HG02884 (cell line): ENCODE measurements at regions not wholly inside any gene's neighbourhood (a gene's known extent, or its start where the extent isn't known, plus 50 kb on each side); places are given as distances from the start of the nearest gene placed in this dataset.
"Not testable (repeated sequence)": the region's sequence is repeated elsewhere in the genome, so short reads cannot be mapped to it uniquely, and the experiment has no call there.

Experiments
- ATAC-seq: cut with Tn5 transposase; IDR thresholded peaks from one replicate; pipeline ENCODE4 v1.9.1; 2021; ENCODE audit warnings: mild to moderate bottlenecking, moderate library complexity; ENCODE audit not compliant: unreplicated experiment

- no peak for ATAC-seq
Measured at GRCh38 chr5:2165203-2165602, 282.5 kb upstream of the IRX4 start.

- ATAC-seq, result no peak
Measured at GRCh38 chr5:2164586-2164985, 281.9 kb upstream of the IRX4 start.

GRCh38 chr5:2163940-2164490 lies 281.3 kb upstream of the IRX4 start:
- ATAC-seq, result no peak

DNA sequence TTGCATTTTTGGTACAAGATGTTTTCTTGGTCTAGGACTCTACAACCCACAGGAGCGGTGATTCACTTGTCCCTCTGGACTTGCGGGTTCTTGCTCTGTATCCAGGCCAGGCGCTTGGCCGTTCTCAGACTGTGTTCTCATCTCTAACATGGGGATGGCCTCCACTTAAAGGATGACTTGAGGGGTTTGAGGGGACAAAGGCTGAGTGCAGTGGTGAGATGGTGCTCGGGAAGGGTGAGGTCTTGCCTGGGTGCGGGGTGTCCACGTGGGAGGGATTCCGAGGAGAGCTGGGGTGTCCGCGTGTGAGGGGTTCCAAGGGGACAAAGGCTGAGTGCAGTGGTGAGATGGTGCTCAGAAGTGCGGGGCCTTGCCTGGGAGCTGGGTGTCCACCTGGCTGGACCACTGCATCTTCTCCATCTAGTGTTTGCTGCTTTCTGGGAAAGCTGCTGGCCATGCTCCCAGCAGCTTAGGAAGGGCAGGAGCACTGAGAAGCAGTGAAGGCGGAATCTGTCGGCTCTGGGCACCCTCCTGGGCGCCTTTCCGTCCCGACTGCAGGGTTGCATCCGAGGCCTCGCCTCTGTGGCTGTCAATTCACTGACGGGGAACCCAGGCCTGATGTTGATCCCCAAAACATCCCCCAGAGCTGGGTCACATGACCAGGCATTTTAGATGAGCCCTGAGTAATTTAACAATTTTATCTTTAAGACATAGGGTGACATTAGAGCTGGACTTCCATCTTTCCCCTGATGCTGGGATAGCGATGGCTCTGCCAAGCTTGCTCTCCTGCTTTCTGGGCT lies 280.5 kb upstream of the IRX4 start:
- ATAC-seq, result no peak

GRCh38 chr5:2160811-2161210 lies 278.1 kb upstream of the IRX4 start:
- no peak for ATAC-seq

DNA sequence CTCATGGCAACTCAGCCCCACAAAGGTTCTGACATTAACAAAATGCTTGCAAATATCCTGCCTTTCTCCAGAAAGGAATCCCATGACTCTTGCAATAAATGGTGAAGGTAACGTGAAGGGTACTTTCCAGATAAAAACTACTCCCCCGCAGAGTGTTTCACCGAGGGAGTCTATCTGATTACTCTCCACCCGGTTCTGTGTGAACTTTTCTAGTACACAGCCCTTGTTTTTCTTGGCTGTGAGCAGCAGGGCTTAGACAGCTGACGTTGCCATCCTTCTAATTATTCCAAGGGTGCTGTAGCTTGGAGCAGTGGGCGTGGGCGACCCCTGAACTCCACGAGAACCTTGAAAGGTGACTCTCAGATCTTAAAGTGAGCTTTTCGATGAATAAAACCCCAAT lies 276.0 kb upstream of the IRX4 start:
- no peak for ATAC-seq

DNA sequence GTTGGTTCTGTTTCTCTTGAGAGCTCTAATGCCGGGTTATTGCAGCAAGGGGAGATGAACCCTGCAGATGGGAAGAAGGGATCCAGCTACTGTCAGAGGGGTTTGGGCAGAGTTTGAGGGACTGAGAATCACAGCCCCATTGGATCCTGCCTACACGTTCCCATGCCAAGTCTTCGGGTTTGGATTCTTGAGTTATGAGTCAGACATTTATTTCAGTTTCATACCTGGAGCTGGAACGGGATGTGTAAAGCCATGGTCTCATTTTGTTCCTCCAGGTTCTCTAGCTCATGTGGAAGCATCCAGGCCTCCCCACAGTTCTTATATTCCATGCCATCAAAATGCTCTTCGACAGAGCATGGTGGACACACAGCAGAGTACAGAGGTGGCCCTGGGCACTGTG lies 275.4 kb upstream of the IRX4 start:
- ATAC-seq, result no peak

DNA sequence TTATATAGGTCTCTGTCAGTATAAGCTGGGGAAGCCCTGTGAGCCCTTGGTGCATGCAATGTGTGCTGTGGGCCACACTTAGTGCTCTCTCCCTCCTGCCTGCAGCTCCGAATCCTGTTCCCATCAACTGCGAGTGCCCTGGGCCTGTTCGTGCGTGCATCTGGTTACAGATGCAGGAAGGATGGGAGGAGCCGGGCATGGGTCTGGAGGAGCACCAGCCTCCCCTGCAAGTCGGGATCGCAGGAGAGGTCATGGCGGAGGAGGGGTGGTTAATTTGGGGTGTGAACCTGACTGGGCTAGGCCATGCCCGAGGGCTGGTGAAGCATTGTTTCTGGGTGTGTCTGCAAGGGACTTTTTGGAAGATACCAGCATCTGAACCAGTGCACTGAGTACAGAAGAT lies 274.6 kb upstream of the IRX4 start:
- ATAC-seq, result no peak

- no peak for ATAC-seq
Measured at GRCh38 chr5:2156358-2157059, 273.8 kb upstream of the IRX4 start.

GRCh38 chr5:2155556-2155955 lies 272.8 kb upstream of the IRX4 start:
- no peak for ATAC-seq

DNA sequence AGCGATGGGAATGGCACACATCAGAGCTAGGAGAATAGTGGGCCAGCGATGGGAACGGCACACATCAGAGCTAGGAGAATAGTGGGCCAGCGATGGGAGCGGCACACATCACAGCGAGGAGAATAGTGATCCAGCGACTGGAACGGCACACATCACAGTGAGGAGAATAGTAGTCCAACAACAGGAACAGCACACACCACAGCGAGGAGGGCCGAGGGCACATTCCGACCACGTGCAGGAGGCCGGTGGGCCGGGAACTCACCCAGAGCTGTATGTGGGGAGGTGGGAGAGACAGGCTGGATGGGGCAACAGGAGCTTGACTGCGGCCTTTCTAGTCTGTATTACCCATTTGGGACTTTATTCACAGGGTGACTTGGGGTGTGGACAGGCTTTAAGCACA lies 271.1 kb upstream of the IRX4 start:
- ATAC-seq, result no peak

GRCh38 chr5:2153350-2153749 lies 270.6 kb upstream of the IRX4 start:
- no peak for ATAC-seq

DNA sequence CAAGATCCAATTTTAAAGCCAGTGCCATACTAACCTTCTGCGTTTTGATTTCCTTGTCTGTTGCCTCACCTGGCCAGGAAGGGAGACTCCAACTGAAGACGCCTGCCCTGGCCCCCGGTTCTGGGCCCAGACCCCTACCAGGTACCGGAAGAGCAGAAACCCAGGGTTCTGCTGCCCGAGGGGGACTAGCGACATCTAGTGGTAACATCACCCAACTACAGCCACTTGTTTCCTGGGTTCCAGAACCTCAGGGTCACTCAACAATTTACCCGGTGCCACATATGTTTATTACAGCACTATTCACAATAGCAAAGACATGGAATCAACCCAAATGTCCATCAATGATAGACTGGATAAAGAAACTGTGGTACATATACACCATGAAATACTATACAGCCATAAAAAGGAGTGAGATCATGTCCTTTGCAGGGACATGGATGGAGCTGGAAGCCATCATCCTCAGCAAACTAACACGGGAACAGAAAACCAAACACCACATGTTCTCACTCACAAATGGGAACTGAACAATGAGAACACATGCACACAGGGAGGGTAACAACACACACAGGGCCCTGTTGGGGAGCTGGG lies 268.7 kb upstream of the IRX4 start:
- not testable (repeated sequence) for ATAC-seq

- ATAC-seq, result no peak
Measured at GRCh38 chr5:2149195-2149539, 266.4 kb upstream of the IRX4 start.

DNA sequence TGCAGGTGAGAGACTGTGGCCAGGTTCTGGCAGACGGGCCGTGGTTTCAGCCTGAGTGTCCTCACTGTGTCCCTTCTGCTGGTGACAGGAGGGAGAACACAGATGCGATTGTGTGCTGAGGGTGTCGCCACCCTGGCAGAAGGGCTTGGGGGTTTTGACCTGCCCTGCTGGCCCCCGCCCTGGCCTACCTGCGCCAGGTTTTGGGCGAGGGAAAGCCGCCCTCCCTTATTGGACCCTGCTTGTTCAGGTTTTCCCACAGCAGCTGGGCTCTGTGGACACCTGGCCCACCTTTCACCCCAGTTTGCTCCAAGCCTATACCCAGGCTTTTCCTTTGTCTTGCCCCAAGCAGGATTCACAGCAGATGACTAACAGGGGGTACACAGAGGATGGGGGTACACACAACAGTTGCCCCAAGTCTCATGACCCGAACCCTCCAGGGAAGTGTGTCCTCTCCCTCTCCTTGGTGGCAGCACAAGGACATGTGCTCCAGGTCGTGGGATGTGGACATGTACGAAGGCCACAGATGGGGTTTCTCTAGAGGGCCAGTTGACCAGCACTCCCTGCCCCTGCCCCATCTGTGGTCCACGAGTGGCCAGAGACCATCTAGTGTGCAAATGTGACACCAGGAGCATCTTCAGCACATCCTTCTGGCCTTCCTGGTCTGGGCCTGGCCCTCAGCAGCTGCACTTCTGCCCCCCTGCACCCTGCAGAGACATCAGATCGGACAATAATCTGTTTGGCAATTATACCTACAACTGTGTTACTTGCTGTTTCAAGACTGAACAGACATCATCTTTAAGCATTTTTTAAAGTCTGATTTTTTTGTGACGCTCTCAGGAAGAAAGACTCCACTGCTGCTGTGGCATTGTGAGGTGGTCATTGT lies 265.8 kb upstream of the IRX4 start:
- no peak for ATAC-seq

DNA sequence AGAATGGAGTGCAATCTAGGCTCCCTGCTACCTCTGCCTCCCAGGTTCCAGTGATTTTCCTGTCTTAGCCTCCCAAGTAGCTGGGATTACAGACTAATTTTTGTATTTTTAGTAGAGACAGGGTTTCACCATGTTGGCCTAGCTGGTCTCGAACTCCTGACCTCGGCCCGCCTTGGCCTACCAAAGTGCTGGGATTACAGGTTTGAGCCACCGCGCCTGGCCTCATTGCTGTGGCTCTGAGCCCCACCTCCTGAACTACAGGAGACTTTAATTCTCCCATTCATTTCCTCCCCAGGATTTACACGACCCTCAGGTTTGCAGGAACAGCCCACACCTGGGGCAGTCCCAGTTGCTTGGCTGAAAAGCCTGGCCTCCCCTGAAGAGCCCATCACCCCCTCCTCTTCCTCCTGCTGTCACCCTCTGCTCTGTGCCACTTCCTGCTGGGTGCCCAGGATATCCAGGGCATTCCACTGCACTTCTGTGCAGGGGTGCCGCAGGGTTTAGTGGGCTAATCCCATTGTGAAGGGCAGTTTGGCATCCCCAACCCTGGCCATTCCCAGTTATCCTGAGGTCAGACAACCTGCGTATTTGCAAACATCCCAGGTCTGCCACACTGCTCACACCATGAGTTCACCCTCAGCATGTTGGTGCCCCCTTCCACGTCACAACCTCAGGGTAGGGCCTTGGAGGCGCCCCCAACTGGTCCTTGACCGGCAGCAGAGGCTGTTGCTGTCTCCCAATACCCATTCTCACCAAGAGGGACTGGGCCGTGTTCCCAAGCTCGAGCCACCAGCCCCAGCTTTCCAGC lies 265.0 kb upstream of the IRX4 start:
- no peak for ATAC-seq

DNA sequence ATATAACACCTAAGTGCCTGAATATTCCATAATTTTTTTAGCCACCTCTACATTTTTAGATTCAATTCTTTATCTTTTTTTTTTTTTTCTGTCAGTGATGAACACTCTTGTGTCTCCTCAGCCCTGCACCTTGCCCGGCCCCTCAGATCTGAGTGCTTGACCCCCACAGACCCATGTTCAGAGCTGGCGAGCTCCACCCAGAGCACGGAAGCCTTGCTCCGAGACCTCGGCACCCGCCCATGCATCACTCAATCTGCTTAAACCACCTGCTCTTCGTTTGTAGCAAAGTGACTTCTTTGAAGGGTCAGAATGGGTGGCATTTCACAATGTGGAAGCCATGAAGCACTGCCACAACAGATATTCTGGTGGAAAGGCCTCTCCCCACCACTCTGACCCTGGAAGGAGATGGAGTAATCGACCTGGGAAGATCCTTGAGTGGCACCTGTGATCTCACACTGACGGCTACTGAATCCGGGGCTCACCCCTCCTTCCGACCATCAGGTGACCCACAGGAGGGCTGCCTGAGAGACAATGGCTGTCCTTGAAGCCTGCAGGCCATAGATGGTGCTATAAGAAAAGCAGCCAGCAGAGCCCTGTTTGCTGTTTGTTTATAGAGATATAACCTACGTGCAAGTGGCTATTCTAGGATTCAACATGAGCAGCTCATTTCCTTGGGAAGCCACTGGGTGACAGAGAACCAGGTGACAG lies 261.1 kb upstream of the IRX4 start:
- ATAC-seq, result no peak

- ATAC-seq, result no peak
Measured at GRCh38 chr5:2143088-2143487, 260.4 kb upstream of the IRX4 start.

- ATAC-seq, result no peak
Measured at GRCh38 chr5:2142456-2142954, 259.8 kb upstream of the IRX4 start.
